HTR-8/SVneo (cell line): ENCODE measurements at regions not wholly inside any gene's neighbourhood (a gene's known extent, or its start where the extent isn't known, plus 50 kb on each side); places are given as distances from the start of the nearest gene placed in this dataset.

ENCODE experiments used
- DNase-seq: peaks from one replicate; pipeline ENCODE4 v3.0.0; 2011; ENCODE audit warnings: low spot score, mixed read lengths; ENCODE audit not compliant: insufficient read length
- FAIRE-seq: peaks from 2 replicates; lab custom pipeline; 2011; peaks lifted over from hg19 to GRCh38; lab: Jason Lieb, UNC

GRCh38 chr15:29208836-29209235 lies 60.8 kb downstream of the NSMCE3 start:
- no peak for DNase-seq

GRCh38 chr15:29208352-29208751 lies 61.3 kb downstream of the NSMCE3 start:
- DNase-seq, result peak; percentile 18
- no peak for FAIRE-seq

More at GRCh38 chr15:29208836-29209235, 60.8 kb downstream of the NSMCE3 start:
- FAIRE-seq, result no peak

GRCh38 chr15:29207758-29208108 lies 61.9 kb downstream of the NSMCE3 start:
- DNase-seq (no peak), FAIRE-seq (no peak)

GRCh38 chr15:29207027-29207757 lies 62.4 kb downstream of the NSMCE3 start:
- FAIRE-seq, result no peak
- no peak for DNase-seq

- DNase-seq (no peak), FAIRE-seq (no peak)
Measured at GRCh38 chr15:29205186-29205585, 64.4 kb downstream of the NSMCE3 start.

- DNase-seq (no peak), FAIRE-seq (no peak)
Measured at GRCh38 chr15:29204369-29204755, 65.3 kb downstream of the NSMCE3 start.

- no peak for FAIRE-seq
- DNase-seq, result no peak
Measured at GRCh38 chr15:29203718-29204368, 65.8 kb downstream of the NSMCE3 start.

- FAIRE-seq, result no peak
Measured at GRCh38 chr15:29196722-29197121, 72.9 kb downstream of the NSMCE3 start.

GRCh38 chr15:29196290-29196689 lies 73.3 kb downstream of the NSMCE3 start:
- no peak for DNase-seq
- no peak for FAIRE-seq

More at GRCh38 chr15:29196722-29197121, 72.9 kb downstream of the NSMCE3 start:
- DNase-seq, result no peak

- DNase-seq, result no peak
- FAIRE-seq, result no peak
Measured at GRCh38 chr15:29194866-29195265, 74.8 kb downstream of the NSMCE3 start.

GRCh38 chr15:29183071-29183831 lies 86.4 kb downstream of the NSMCE3 start:
- peak; percentile 7 for DNase-seq

GRCh38 chr15:29182590-29182989 lies 87.0 kb downstream of the NSMCE3 start:
- no peak for FAIRE-seq
- DNase-seq, result no peak

More at GRCh38 chr15:29183071-29183831, 86.4 kb downstream of the NSMCE3 start:
- FAIRE-seq, result no peak

- FAIRE-seq, result no peak
Measured at GRCh38 chr15:29172742-29173725, 96.6 kb downstream of the NSMCE3 start.

GRCh38 chr15:29170521-29170920 lies 99.1 kb downstream of the NSMCE3 start:
- FAIRE-seq (no peak), DNase-seq (no peak)

More at GRCh38 chr15:29172742-29173725, 96.6 kb downstream of the NSMCE3 start:
- no peak for DNase-seq
